ENCODE measurements at regions not wholly inside any gene's neighbourhood (a gene's known extent, or its start where the extent isn't known, plus 50 kb on each side); places are given as distances from the start of the nearest gene placed in this dataset.

DNA sequence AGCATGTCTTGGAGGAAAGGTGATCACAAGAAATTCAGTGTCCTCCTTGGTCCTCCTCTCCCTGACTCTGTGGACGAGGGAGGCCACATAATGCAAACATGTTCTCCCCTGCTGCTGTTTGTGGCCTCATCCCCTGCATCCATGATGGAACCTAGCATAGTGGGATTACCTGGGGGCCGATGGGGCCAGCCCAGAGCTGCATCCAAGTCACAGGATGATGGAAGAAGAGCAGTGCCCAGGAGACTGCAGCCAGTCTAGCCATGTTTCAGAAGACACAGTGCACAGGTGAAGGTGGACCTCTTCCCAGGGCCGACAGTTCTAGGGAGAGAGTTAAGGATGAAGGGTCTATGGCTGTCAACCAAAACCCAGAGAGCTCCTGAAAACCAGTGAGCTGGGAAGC is 213.6 kb upstream of the B3GAT1 start:
- Histone ChIP-seq H4K20me1 (ENCODE audit: insufficient read depth, low read length, poor library complexity, severe bottlenecking) (no peaks in the 10 kb centered on the region), H3K4me2 (ENCODE audit: low read depth, low read length, poor library complexity, severe bottlenecking) (no peak overlapping the region), H3K36me3 (ENCODE audit: insufficient read depth, low read length) (no peaks in the 10 kb centered on the region), H3K4me1 (ENCODE audit: insufficient read depth, low read length, poor library complexity, severe bottlenecking) (no peaks in the 10 kb centered on the region), H2AFZ (ENCODE audit: low read length) (no peak overlapping the region), H3K79me2 (ENCODE audit: insufficient read depth, low read length) (no peaks in the 10 kb centered on the region), H3K9me2 (replicated peaks; ENCODE audit: low read depth, low read length) (no peaks in the 10 kb centered on the region), H3F3A (ENCODE audit: low read depth) (no peaks in the 10 kb centered on the region), H3K9me3 (ENCODE audit: insufficient read depth, low read depth, low read length) (peaks cover 27% of the 10 kb centered on the region; the same call in 1 of the 2 replicates), H3K9ac (ENCODE audit: low read depth, low read length, poor library complexity, severe bottlenecking) (no peak overlapping the region), H3K27me3 (ENCODE audit: insufficient read depth, low read length, poor library complexity, severe bottlenecking) (no peaks in the 10 kb centered on the region), H3K4me3 (ENCODE audit: low read length, poor library complexity, severe bottlenecking) (no peak overlapping the region)
- TF ChIP-seq, protein P1, sequence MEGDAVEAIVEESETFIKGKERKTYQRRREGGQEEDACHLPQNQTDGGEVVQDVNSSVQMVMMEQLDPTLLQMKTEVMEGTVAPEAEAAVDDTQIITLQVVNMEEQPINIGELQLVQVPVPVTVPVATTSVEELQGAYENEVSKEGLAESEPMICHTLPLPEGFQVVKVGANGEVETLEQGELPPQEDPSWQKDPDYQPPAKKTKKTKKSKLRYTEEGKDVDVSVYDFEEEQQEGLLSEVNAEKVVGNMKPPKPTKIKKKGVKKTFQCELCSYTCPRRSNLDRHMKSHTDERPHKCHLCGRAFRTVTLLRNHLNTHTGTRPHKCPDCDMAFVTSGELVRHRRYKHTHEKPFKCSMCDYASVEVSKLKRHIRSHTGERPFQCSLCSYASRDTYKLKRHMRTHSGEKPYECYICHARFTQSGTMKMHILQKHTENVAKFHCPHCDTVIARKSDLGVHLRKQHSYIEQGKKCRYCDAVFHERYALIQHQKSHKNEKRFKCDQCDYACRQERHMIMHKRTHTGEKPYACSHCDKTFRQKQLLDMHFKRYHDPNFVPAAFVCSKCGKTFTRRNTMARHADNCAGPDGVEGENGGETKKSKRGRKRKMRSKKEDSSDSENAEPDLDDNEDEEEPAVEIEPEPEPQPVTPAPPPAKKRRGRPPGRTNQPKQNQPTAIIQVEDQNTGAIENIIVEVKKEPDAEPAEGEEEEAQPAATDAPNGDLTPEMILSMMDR (conservative IDR thresholded peaks at IDR 0.05; ENCODE audit: low read length), result no peak
- no peak for TF ChIP-seq EZH2phosphoT487 (IDR thresholded peaks at IDR 0.05; ENCODE audit: borderline replicate concordance)

DNA sequence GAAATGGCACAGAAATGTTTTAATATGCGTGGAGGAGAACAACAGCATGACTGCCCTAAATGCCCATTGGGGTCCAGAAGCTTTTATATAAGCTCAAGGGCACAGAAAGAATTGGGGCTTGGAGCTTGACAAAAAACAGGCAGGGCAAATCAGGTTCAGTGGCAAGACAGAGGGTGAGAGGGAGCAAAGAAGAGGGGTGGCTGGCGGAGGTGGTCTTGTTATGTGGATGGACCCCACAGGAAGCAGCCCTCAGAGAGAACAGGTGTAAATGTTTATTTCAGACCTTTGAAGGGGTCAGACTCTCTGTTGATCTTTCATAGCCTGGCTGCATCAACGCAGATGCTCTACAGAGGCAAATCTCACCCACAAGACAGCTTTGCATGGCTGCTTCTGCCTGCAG is 213.1 kb upstream of the B3GAT1 start:
- Histone ChIP-seq H2AFZ (ENCODE audit: low read length) (no peak overlapping the region), H3K4me2 (ENCODE audit: low read depth, low read length, poor library complexity, severe bottlenecking) (no peak overlapping the region), H3K9ac (ENCODE audit: low read depth, low read length, poor library complexity, severe bottlenecking) (no peak overlapping the region), H3K9me3 (ENCODE audit: insufficient read depth, low read depth, low read length) (peaks cover 27% of the 10 kb centered on the region; the same call in 1 of the 2 replicates), H4K20me1 (ENCODE audit: insufficient read depth, low read length, poor library complexity, severe bottlenecking) (no peaks in the 10 kb centered on the region), H3K27me3 (ENCODE audit: insufficient read depth, low read length, poor library complexity, severe bottlenecking) (no peaks in the 10 kb centered on the region), H3F3A (ENCODE audit: low read depth) (no peaks in the 10 kb centered on the region), H3K79me2 (ENCODE audit: insufficient read depth, low read length) (no peaks in the 10 kb centered on the region), H3K9me2 (replicated peaks; ENCODE audit: low read depth, low read length) (no peaks in the 10 kb centered on the region), H3K36me3 (ENCODE audit: insufficient read depth, low read length) (no peaks in the 10 kb centered on the region), H3K4me3 (ENCODE audit: low read length, poor library complexity, severe bottlenecking) (no peak overlapping the region), H3K4me1 (ENCODE audit: insufficient read depth, low read length, poor library complexity, severe bottlenecking) (no peaks in the 10 kb centered on the region)
- no peak for TF ChIP-seq EZH2phosphoT487 (IDR thresholded peaks at IDR 0.05; ENCODE audit: borderline replicate concordance)
- TF ChIP-seq, protein P1 (conservative IDR thresholded peaks at IDR 0.05; ENCODE audit: low read length), result no peak

DNA sequence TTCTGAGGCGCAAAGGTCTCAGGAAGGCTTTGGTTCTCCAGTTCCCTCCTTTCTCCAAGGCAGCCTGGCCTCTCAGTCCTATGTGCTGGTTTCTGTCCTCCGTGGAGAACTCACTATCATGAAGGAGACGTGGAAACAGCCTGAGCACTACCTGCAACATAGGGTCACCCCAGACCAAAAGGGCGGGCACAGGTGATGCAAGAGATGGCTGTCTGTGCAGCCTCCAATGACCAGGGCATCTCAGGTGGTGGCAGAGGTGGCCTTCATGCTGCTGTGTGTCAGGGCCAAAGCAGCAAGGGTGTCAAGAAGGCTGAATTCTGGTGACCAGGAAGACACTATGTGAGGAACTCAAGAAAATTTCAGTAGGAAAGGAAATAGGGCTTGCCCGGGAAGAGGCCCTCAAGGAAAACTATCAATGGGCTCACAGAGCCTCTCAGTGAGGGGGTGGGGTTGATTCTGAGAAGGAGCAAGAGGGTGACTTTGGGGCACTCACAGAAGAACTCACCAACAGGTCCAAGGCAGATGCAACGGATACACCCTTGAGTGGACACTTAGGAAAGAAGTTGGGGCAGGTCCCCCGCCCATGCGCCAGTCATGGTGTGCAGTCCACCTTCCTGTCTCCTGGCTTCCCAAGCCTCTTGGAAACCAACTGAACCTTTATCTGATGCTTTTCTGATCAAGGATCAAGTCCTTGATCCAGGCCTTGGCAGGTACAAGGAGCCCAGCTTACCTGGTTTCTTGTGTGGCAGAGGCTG is 212.3 kb upstream of the B3GAT1 start:
- Histone ChIP-seq H3K9me2 (replicated peaks; ENCODE audit: low read depth, low read length) (no peaks in the 10 kb centered on the region), H4K20me1 (ENCODE audit: insufficient read depth, low read length, poor library complexity, severe bottlenecking) (no peaks in the 10 kb centered on the region), H3K79me2 (ENCODE audit: insufficient read depth, low read length) (no peaks in the 10 kb centered on the region), H3K9ac (ENCODE audit: low read depth, low read length, poor library complexity, severe bottlenecking) (no peak overlapping the region), H3K36me3 (ENCODE audit: insufficient read depth, low read length) (no peaks in the 10 kb centered on the region), H3K9me3 (ENCODE audit: insufficient read depth, low read depth, low read length) (peaks cover 27% of the 10 kb centered on the region; the same call in 1 of the 2 replicates), H3K27me3 (ENCODE audit: insufficient read depth, low read length, poor library complexity, severe bottlenecking) (no peaks in the 10 kb centered on the region), H3F3A (ENCODE audit: low read depth) (no peaks in the 10 kb centered on the region), H3K4me3 (ENCODE audit: low read length, poor library complexity, severe bottlenecking) (no peak overlapping the region), H2AFZ (ENCODE audit: low read length) (no peak overlapping the region), H3K4me2 (ENCODE audit: low read depth, low read length, poor library complexity, severe bottlenecking) (no peak overlapping the region), H3K4me1 (ENCODE audit: insufficient read depth, low read length, poor library complexity, severe bottlenecking) (no peaks in the 10 kb centered on the region)
- TF ChIP-seq EZH2phosphoT487 (IDR thresholded peaks at IDR 0.05; ENCODE audit: borderline replicate concordance), result no peak
- TF ChIP-seq, protein P1 (conservative IDR thresholded peaks at IDR 0.05; ENCODE audit: low read length), result no peak

Measured in Loucy (cell line).